ENCODE measurements at regions not wholly inside any gene's neighbourhood (a gene's known extent, or its start where the extent isn't known, plus 50 kb on each side); places are given as distances from the start of the nearest gene placed in this dataset.

GRCh38 chr3:64304828-64305410, 79.7 kb upstream of the PRICKLE2 start:
- H3K4me3 ChIP-seq (ENCODE audit: low read depth, low read length): no peak overlapping the region
- no peak for TF ChIP-seq CTCF (IDR thresholded peaks at IDR 0.05; ENCODE audit: low read depth, low read length, missing control alignments)
- no peak for DNase-seq (ENCODE audit: low read depth)
- in situ Hi-C loops (cut with HindIII; ENCODE audit: low sequenced_read_pairs): no loop called here

- TF ChIP-seq CTCF (IDR thresholded peaks at IDR 0.05; ENCODE audit: low read depth, low read length, missing control alignments): no peak
- in situ Hi-C loops (cut with HindIII; ENCODE audit: low sequenced_read_pairs): no loop called here
- no peak overlapping the region for H3K4me3 ChIP-seq (ENCODE audit: low read depth, low read length)
- DNase-seq (ENCODE audit: low read depth): no peak
These were observed 78.6 kb upstream of the PRICKLE2 start for GRCh38 chr3:64303881-64304280.

- TF ChIP-seq CTCF (IDR thresholded peaks at IDR 0.05; ENCODE audit: low read depth, low read length, missing control alignments): no peak
- DNase-seq (ENCODE audit: low read depth): no peak
- in situ Hi-C loops (cut with HindIII; ENCODE audit: low sequenced_read_pairs): no loop called here
- no peak overlapping the region for H3K4me3 ChIP-seq (ENCODE audit: low read depth, low read length)
These were observed 78.1 kb upstream of the PRICKLE2 start for GRCh38 chr3:64303401-64303800.

GRCh38 chr3:64301476-64301875, 76.2 kb upstream of the PRICKLE2 start:
- DNase-seq (ENCODE audit: low read depth): no peak
- in situ Hi-C loops (cut with HindIII; ENCODE audit: low sequenced_read_pairs): no loop called here
- no peak for TF ChIP-seq CTCF (IDR thresholded peaks at IDR 0.05; ENCODE audit: low read depth, low read length, missing control alignments)
- no peak overlapping the region for H3K4me3 ChIP-seq (ENCODE audit: low read depth, low read length)

- TF ChIP-seq CTCF (IDR thresholded peaks at IDR 0.05; ENCODE audit: low read depth, low read length, missing control alignments): no peak
- peak; percentile 86 for DNase-seq (ENCODE audit: low read depth)
- H3K4me3 ChIP-seq (ENCODE audit: low read depth, low read length): no peak overlapping the region
- in situ Hi-C loops (cut with HindIII; ENCODE audit: low sequenced_read_pairs): no loop called here
These were observed 75.6 kb upstream of the PRICKLE2 start for GRCh38 chr3:64300790-64301423.

GRCh38 chr3:64299206-64299605, 73.9 kb upstream of the PRICKLE2 start:
- in situ Hi-C loops (cut with HindIII; ENCODE audit: low sequenced_read_pairs): no loop called here
- H3K4me3 ChIP-seq (ENCODE audit: low read depth, low read length): no peak overlapping the region
- DNase-seq (ENCODE audit: low read depth): no peak
- no peak for TF ChIP-seq CTCF (IDR thresholded peaks at IDR 0.05; ENCODE audit: low read depth, low read length, missing control alignments)

Measured in astrocyte of the cerebellum (primary cell).